Esophagus squamous epithelium (tissue), 4 donors: ENCODE measurements at regions not wholly inside any gene's neighbourhood (a gene's known extent, or its start where the extent isn't known, plus 50 kb on each side); places are given as distances from the start of the nearest gene placed in this dataset.

Experiments
- POLR2A ChIP-seq, 4 donors: fragments of 450-650 bp; IDR thresholded peaks; one replicate each; pipeline ENCODE4 v1.6.1; 2017; ENCODE audit warnings: antibody characterized with exemption in 4 of 4, mild to moderate bottlenecking in 4 of 4, moderate library complexity in 3 of 4
- TF ChIP-seq, protein P1 (sequence below), 6 experiments: fragments of 450-650 bp in 4 of 6; fragments of 200-600 bp in 2 of 6; sonication (generic) in 2 of 6; IDR thresholded peaks; one replicate each; pipeline ENCODE4 v1.5.1; 2016 to 2019; ENCODE audit warnings: antibody characterized with exemption in 6 of 6, mild to moderate bottlenecking in 4 of 6, moderate library complexity in 4 of 6

DNA sequence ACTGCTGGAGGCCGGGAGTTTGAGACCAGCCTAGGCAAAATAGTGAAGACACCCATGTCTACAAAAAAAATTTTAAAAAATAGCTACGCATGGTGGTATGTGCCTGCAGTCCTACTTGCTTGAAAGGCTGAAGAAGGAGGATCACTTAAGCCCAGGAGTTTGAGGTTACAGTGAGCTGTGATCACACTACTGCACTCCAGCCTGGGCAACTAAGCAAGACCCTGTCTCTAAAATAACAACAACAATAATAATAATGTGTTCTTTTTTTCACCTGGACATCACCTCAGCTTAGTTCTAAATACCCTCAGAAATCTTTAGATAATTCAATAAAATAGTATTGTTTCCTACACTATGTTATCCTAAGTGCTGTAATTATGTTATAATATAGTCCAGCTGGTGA is 397.1 kb upstream of the ZNF804A start:
- TF ChIP-seq, protein P1, sequence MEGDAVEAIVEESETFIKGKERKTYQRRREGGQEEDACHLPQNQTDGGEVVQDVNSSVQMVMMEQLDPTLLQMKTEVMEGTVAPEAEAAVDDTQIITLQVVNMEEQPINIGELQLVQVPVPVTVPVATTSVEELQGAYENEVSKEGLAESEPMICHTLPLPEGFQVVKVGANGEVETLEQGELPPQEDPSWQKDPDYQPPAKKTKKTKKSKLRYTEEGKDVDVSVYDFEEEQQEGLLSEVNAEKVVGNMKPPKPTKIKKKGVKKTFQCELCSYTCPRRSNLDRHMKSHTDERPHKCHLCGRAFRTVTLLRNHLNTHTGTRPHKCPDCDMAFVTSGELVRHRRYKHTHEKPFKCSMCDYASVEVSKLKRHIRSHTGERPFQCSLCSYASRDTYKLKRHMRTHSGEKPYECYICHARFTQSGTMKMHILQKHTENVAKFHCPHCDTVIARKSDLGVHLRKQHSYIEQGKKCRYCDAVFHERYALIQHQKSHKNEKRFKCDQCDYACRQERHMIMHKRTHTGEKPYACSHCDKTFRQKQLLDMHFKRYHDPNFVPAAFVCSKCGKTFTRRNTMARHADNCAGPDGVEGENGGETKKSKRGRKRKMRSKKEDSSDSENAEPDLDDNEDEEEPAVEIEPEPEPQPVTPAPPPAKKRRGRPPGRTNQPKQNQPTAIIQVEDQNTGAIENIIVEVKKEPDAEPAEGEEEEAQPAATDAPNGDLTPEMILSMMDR (IDR thresholded peaks at IDR 0.05) = no peak
- no peak for TF ChIP-seq POLR2A (IDR thresholded peaks at IDR 0.05)
